K562 (cell line): ENCODE measurements at regions not wholly inside any gene's neighbourhood (a gene's known extent, or its start where the extent isn't known, plus 50 kb on each side); places are given as distances from the start of the nearest gene placed in this dataset.

Experiments
- ATAC-seq: fragments of 200-7000 bp; cut with Tn5 transposase; 3 replicates; pipeline ENCODE4 v1.9.1; 2020; ENCODE audit warnings: moderate library complexity
- BruUV-seq: library from RNA; stranded (reverse); fragments of 400-500 nt; replicated peaks from 2 replicates; lab custom pipeline; 2021; lab: Mats Ljungman, UMichigan
- CTCF ChIA-PET: fragments of 300-600 bp; formaldehyde crosslinking; extraction: SDS; loops from one replicate; lab custom pipeline; 2021; ENCODE audit warnings: low intra/inter-chr PET ratio; lab: Yijun Ruan, JAX
- POLR2A ChIA-PET: fragments of 300-600, 350-650 bp; sonication (Branson Sonifier 250); formaldehyde crosslinking; extraction: SDS; loops from one replicate; lab custom pipeline; 2021; ENCODE audit warnings: antibody characterized with exemption, inconsistent platforms; lab: Yijun Ruan, JAX
- DNase-seq, 4 experiments: peaks; one replicate each; pipeline versions ENCODE4 v3.0.0 to v3.0.0-alpha.2; 2011 to 2018; ENCODE audit warnings: low spot score in 3 of 4, mixed read lengths in 3 of 4; ENCODE audit errors: extremely low read depth in 1 of 4
- FAIRE-seq: peaks from 2 replicates; lab custom pipeline; 2011; peaks lifted over from hg19 to GRCh38; lab: Jason Lieb, UNC
- H2AFZ ChIP-seq: 2 replicates; pipeline ENCODE4 v1.6.0; 2011; ENCODE audit warnings: low read depth, low read length, control low read depth, inconsistent platforms
- H3K27ac ChIP-seq: fragments of 200-600 bp; 3 replicates; pipeline ENCODE4 v1.8.0; 2011; ENCODE audit warnings: low read depth, mild to moderate bottlenecking, control low read depth, inconsistent platforms, low read length, moderate library complexity, mixed read lengths; ENCODE audit errors: extremely low read depth
- H3K27me3 ChIP-seq, 2 experiments: fragments of 300-600 bp in 1 of 2; 2 replicates in 1 of 2; 3 replicates in 1 of 2; pipeline versions ENCODE4 v1.6.0 to v1.8.0; 2011; ENCODE audit warnings: inconsistent platforms in 2 of 2, low read length in 2 of 2, mild to moderate bottlenecking in 1 of 2, mixed read lengths in 1 of 2, moderate library complexity in 1 of 2; ENCODE audit not compliant: control insufficient read depth in 2 of 2, insufficient read depth in 2 of 2
- H3K36me3 ChIP-seq: fragments of 300-600 bp; 3 replicates; pipeline ENCODE4 v1.8.0; 2011; ENCODE audit warnings: mild to moderate bottlenecking, low read length, inconsistent platforms; ENCODE audit not compliant: control insufficient read depth, insufficient read depth
- H3K4me1 ChIP-seq, 2 experiments: fragments of 200-600 bp in 1 of 2; replicated peaks in 1 of 2; 2 replicates in 1 of 2; 3 replicates in 1 of 2; pipeline versions ENCODE4 v1.5.1 to v1.8.0; 2011; ENCODE audit warnings: inconsistent platforms in 2 of 2, low read length in 2 of 2, mild to moderate bottlenecking in 1 of 2, mixed read lengths in 1 of 2, moderate library complexity in 1 of 2; ENCODE audit not compliant: control insufficient read depth in 2 of 2, insufficient read depth in 2 of 2
- H3K4me2 ChIP-seq: 2 replicates; pipeline ENCODE4 v1.6.1; 2011; ENCODE audit warnings: low read length, control low read depth, inconsistent platforms, mixed read lengths; ENCODE audit not compliant: insufficient read depth
- H3K4me3 ChIP-seq: fragments of 200-600 bp; sonication (generic), shearing (Covaris generic); 2 replicates; pipeline ENCODE4 v1.5.1; 2016; ENCODE audit warnings: control low read depth, inconsistent platforms
- H3K79me2 ChIP-seq: fragments of 200-600 bp; 3 replicates; pipeline ENCODE4 v1.8.0; 2011; ENCODE audit warnings: low read length, inconsistent platforms; ENCODE audit not compliant: control insufficient read depth, insufficient read depth
- H3K9ac ChIP-seq, 2 experiments: 2 replicates each; pipeline versions ENCODE4 v1.6.0 to v1.6.1; 2011; ENCODE audit warnings: low read depth in 2 of 2, low read length in 2 of 2, control low read depth in 1 of 2, inconsistent platforms in 1 of 2, mild to moderate bottlenecking in 1 of 2, mixed read lengths in 1 of 2; ENCODE audit not compliant: insufficient read depth in 1 of 2
- H3K9me1 ChIP-seq: one replicate; pipeline ENCODE4 v1.6.0; 2011; ENCODE audit warnings: inconsistent platforms, mild to moderate bottlenecking, low read length, moderate library complexity; ENCODE audit not compliant: control insufficient read depth, insufficient read depth
- H3K9me3 ChIP-seq: replicated peaks from 2 replicates; pipeline ENCODE4 v1.5.1; 2011; ENCODE audit warnings: low read depth, low read length, inconsistent platforms; ENCODE audit not compliant: control insufficient read depth, insufficient read depth
- H4K20me1 ChIP-seq: replicated peaks from 2 replicates; pipeline ENCODE4 v1.6.1; 2011; ENCODE audit warnings: low read length, inconsistent platforms, mixed read lengths; ENCODE audit not compliant: control insufficient read depth, insufficient read depth
- CAMTA2 ChIP-seq: fragments of 250-450 bp; sonication (Bioruptor Pico); conservative IDR thresholded peaks from 2 replicates; pipeline ENCODE4 v1.5.1; 2022
- CBX2 ChIP-seq: fragments of 200-600 bp; sonication (generic); IDR thresholded peaks from one replicate; pipeline ENCODE4 v1.6.1; 2012; ENCODE audit warnings: mild to moderate bottlenecking, low read length, inconsistent platforms; ENCODE audit not compliant: insufficient read depth, poor library complexity, severe bottlenecking
- NCOA2 ChIP-seq, 2 experiments: fragments of 450-650 bp; IDR thresholded peaks; 2 replicates each; pipeline ENCODE4 v1.6.1; 2018; ENCODE audit warnings: mild to moderate bottlenecking in 2 of 2, moderate library complexity in 1 of 2; ENCODE audit not compliant: partially characterized antibody in 2 of 2
- NELFE ChIP-seq: IDR thresholded peaks from 2 replicates; pipeline ENCODE4 v1.6.1; 2011; ENCODE audit warnings: mild to moderate bottlenecking; ENCODE audit not compliant: insufficient read depth, insufficient read length
- PHB ChIP-seq: fragments of 250-450 bp; sonication (Bioruptor Pico); IDR thresholded peaks from 2 replicates; pipeline ENCODE4 v1.5.0; 2021
- RBM34 ChIP-seq: fragments of 200-400 bp; formaldehyde crosslinking; IDR thresholded peaks from 2 replicates; pipeline ENCODE4 v1.6.1; 2018; ENCODE audit warnings: low read length, borderline replicate concordance; ENCODE audit not compliant: insufficient read depth
- RFX1 ChIP-seq: fragments of 450-650 bp; IDR thresholded peaks from 2 replicates; pipeline ENCODE4 v1.6.1; 2016; ENCODE audit warnings: mild to moderate bottlenecking, moderate library complexity
- SMAD4 ChIP-seq: fragments of 250-450 bp; sonication (Bioruptor Pico); conservative IDR thresholded peaks from 2 replicates; pipeline ENCODE4 v1.8.0; 2021; ENCODE audit warnings: inconsistent platforms, mild to moderate bottlenecking, moderate library complexity
- SPI1 ChIP-seq: IDR thresholded peaks from 2 replicates; pipeline ENCODE4 v1.6.1; 2011; ENCODE audit warnings: low read depth, low read length, control low read depth, borderline replicate concordance
- ZNF212 ChIP-seq: fragments of 450-650 bp; formaldehyde crosslinking; IDR thresholded peaks from 2 replicates; pipeline ENCODE4 v1.4.0; 2020; ENCODE audit warnings: mild to moderate bottlenecking
- ZNF551 ChIP-seq: fragments of 250-450 bp; sonication (Bioruptor Pico); IDR thresholded peaks from 2 replicates; pipeline ENCODE4 v1.5.0; 2021; ENCODE audit warnings: mild to moderate bottlenecking, moderate library complexity
- WGBS: fragments of 100-300 bp; shearing (Covaris generic); methylation state at CpG from one replicate; pipeline ENCODE4 v1.1.6; 2016; ENCODE audit warnings: low coverage, mixed read lengths; ENCODE audit not compliant: insufficient coverage; ENCODE audit errors: missing lambda C conversion rate; 5-methylcytosine and 5-hydroxymethylcytosine counted together
- in situ Hi-C: fragments of 300-500 bp; cut with MboI; formaldehyde crosslinking; loops from 4 replicates; pipeline ENCODE4 v1.15.0; 2018; ENCODE audit warnings: inconsistent platforms, mixed read lengths
- intact Hi-C: fragments of 100-400 bp; cut with micrococcal nuclease; formaldehyde crosslinking; loops from 2 replicates; pipeline ENCODE4 v1.14.2; 2022
- TF ChIP-seq, protein P1 (sequence below): fragments of 450-650 bp; formaldehyde crosslinking; conservative IDR thresholded peaks from 2 replicates; pipeline ENCODE4 v1.4.0; 2022; ENCODE audit warnings: mild to moderate bottlenecking, missing genetic modification characterization
- TF ChIP-seq, protein P2 (sequence below): fragments of 250-450 bp; sonication (Bioruptor Pico); IDR thresholded peaks from 2 replicates; pipeline ENCODE4 v1.8.0; 2021; ENCODE audit warnings: borderline replicate concordance, mild to moderate bottlenecking, moderate library complexity; ENCODE audit not compliant: poor library complexity, severe bottlenecking
- TF ChIP-seq, protein P3 (sequence below): fragments of 150-350 bp; conservative IDR thresholded peaks from 2 replicates; pipeline ENCODE4 v1.6.1; 2014; ENCODE audit warnings: low read length
- TF ChIP-seq, protein P4 (sequence below): fragments of 250-450 bp; sonication (Bioruptor Pico); IDR thresholded peaks from 2 replicates; pipeline ENCODE4 v1.5.0; 2020; ENCODE audit warnings: mild to moderate bottlenecking

DNA sequence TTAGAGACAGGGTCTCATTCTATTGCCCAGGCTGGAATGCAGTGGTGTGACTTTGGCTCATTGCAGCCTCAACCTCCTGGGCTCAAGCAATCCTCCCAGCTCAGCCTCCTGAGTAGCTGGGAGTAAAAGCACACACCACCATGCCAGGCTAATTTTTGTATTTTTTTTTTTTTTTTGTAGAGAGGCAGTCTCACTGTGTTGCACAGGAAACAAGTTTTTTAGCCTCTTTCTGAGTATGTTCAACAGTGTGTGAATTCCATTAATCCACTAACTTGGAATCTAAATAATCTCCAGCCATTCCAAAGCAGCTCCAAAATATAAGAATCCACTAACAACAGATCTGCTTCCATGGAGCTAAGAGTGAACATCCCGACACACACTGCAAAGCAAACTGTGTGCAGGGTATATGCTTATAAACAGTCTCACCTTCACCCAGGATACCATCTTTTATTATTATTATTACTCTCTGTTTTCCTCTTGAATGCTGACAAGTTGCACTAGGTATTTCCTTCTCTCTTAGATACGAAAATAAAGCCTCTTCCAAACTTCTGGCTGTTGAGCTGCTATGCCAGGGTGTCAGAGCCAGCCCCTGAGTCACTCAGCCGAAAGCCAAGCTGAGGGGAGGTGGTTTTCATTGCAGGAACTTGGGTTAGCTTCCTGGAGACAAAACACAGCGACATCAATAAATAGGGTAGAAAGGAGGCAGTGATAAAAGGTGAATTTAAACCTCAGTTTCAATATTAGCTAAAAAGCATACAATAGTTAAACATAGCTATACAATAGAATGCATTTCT lies 264.9 kb downstream of the HIVEP2 start:
- Histone ChIP-seq H3K9me1 (no peaks in the 10 kb centered on the region), H3K4me3 (no peak overlapping the region), H4K20me1 (no peaks in the 10 kb centered on the region), H3K4me2 (no peak overlapping the region), H3K27ac (no peak overlapping the region), H3K9me3 (no peaks in the 10 kb centered on the region), H3K79me2 (no peaks in the 10 kb centered on the region), H3K27me3 (peaks cover 5 to 24% of the 10 kb centered on the region in 2 experiments; a peak in 4 of 5 replicates), H3K36me3 (no peaks in the 10 kb centered on the region), H3K9ac (no peak overlapping the region), H3K4me1 (no peaks in the 10 kb centered on the region), H2AFZ (no peak overlapping the region)
- WGBS, result 0% methylated on average over 4 of the region's 4 CpGs
- ChIA-PET POLR2A (no interaction called here), CTCF (no interaction called here)
- BruUV-seq, result no TSS peak
- intact Hi-C loops, result no loop called here
- in situ Hi-C loops, result loop anchor here (25.0 kb wide), 1 partner anchor 607 kb away; no protein-coding TSS in a partner anchor
- FAIRE-seq, result no peak
- DNase-seq, result no peak
- ATAC-seq, result no peak
- no peak for TF ChIP-seq SMAD4 (CRISPR knock-in tag)
- no peak for TF ChIP-seq RFX1
- no peak for TF ChIP-seq NCOA2 (IDR thresholded peaks at IDR 0.05; ENCODE audit: partially characterized antibody in 2 of 2)
- TF ChIP-seq, protein P1, sequence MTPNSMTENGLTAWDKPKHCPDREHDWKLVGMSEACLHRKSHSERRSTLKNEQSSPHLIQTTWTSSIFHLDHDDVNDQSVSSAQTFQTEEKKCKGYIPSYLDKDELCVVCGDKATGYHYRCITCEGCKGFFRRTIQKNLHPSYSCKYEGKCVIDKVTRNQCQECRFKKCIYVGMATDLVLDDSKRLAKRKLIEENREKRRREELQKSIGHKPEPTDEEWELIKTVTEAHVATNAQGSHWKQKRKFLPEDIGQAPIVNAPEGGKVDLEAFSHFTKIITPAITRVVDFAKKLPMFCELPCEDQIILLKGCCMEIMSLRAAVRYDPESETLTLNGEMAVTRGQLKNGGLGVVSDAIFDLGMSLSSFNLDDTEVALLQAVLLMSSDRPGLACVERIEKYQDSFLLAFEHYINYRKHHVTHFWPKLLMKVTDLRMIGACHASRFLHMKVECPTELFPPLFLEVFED (CRISPR knock-in tag), result no peak
- no peak for TF ChIP-seq CAMTA2 (CRISPR knock-in tag)
- TF ChIP-seq PHB (CRISPR knock-in tag), result no peak
- TF ChIP-seq ZNF212 (CRISPR knock-in tag), result no peak
- TF ChIP-seq SPI1, result no peak
- TF ChIP-seq, protein P2, sequence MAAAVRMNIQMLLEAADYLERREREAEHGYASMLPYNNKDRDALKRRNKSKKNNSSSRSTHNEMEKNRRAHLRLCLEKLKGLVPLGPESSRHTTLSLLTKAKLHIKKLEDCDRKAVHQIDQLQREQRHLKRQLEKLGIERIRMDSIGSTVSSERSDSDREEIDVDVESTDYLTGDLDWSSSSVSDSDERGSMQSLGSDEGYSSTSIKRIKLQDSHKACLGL (CRISPR knock-in tag), result no peak
- no peak for TF ChIP-seq RBM34
- TF ChIP-seq ZNF551 (CRISPR knock-in tag), result no peak
- TF ChIP-seq NELFE, result no peak
- TF ChIP-seq, protein P3, sequence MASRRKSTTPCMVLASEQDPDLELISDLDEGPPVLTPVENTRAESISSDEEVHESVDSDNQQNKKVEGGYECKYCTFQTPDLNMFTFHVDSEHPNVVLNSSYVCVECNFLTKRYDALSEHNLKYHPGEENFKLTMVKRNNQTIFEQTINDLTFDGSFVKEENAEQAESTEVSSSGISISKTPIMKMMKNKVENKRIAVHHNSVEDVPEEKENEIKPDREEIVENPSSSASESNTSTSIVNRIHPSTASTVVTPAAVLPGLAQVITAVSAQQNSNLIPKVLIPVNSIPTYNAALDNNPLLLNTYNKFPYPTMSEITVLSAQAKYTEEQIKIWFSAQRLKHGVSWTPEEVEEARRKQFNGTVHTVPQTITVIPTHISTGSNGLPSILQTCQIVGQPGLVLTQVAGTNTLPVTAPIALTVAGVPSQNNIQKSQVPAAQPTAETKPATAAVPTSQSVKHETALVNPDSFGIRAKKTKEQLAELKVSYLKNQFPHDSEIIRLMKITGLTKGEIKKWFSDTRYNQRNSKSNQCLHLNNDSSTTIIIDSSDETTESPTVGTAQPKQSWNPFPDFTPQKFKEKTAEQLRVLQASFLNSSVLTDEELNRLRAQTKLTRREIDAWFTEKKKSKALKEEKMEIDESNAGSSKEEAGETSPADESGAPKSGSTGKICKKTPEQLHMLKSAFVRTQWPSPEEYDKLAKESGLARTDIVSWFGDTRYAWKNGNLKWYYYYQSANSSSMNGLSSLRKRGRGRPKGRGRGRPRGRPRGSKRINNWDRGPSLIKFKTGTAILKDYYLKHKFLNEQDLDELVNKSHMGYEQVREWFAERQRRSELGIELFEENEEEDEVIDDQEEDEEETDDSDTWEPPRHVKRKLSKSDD, result no peak
- no peak for TF ChIP-seq CBX2
- TF ChIP-seq, protein P4, sequence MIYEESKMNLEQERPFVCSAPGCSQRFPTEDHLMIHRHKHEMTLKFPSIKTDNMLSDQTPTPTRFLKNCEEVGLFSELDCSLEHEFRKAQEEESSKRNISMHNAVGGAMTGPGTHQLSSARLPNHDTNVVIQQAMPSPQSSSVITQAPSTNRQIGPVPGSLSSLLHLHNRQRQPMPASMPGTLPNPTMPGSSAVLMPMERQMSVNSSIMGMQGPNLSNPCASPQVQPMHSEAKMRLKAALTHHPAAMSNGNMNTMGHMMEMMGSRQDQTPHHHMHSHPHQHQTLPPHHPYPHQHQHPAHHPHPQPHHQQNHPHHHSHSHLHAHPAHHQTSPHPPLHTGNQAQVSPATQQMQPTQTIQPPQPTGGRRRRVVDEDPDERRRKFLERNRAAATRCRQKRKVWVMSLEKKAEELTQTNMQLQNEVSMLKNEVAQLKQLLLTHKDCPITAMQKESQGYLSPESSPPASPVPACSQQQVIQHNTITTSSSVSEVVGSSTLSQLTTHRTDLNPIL (CRISPR knock-in tag), result no peak
